ENCODE measurements at regions not wholly inside any gene's neighbourhood (a gene's known extent, or its start where the extent isn't known, plus 50 kb on each side); places are given as distances from the start of the nearest gene placed in this dataset.
A peak's percentile ranks its signal among the peaks of the same experiment; 100 is the strongest.
"Not testable (repeated sequence)": the region's sequence is repeated elsewhere in the genome, so short reads cannot be mapped to it uniquely, and the experiment has no call there.

GRCh38 chr10:64873088-64873487 is 1351.9 kb downstream of the REEP3 start:
- TF ChIP-seq CTCF (IDR thresholded peaks at IDR 0.05; ENCODE audit: low read depth, low read length): no peak
- H3K4me3 ChIP-seq (replicated peaks in 1 of 2; ENCODE audit: low read depth in 2 of 2, low read length in 2 of 2): no peak overlapping the region
- peak in 1 of 2 donors; percentile 13 for DNase-seq (ENCODE audit: low read depth in 2 of 2)

GRCh38 chr10:64873959-64874358 is 1352.8 kb downstream of the REEP3 start:
- TF ChIP-seq CTCF (IDR thresholded peaks at IDR 0.05; ENCODE audit: low read depth, low read length): no peak
- H3K4me3 ChIP-seq (replicated peaks in 1 of 2; ENCODE audit: low read depth in 2 of 2, low read length in 2 of 2): no peak overlapping the region
- peak; percentile 3 to 27 for DNase-seq (ENCODE audit: low read depth in 2 of 2)

GRCh38 chr10:64880546-64880945 is 1359.3 kb downstream of the REEP3 start:
- H3K4me3 ChIP-seq (replicated peaks in 1 of 2; ENCODE audit: low read depth in 2 of 2, low read length in 2 of 2): no peak overlapping the region
- TF ChIP-seq CTCF (IDR thresholded peaks at IDR 0.05; ENCODE audit: low read depth, low read length): no peak
- no peak for DNase-seq (ENCODE audit: low read depth in 2 of 2)

GRCh38 chr10:64881257-64881656 is 1360.1 kb downstream of the REEP3 start:
- DNase-seq (ENCODE audit: low read depth in 2 of 2): no peak
- no peak overlapping the region for H3K4me3 ChIP-seq (replicated peaks in 1 of 2; ENCODE audit: low read depth in 2 of 2, low read length in 2 of 2)
- no peak for TF ChIP-seq CTCF (IDR thresholded peaks at IDR 0.05; ENCODE audit: low read depth, low read length)

- no peak overlapping the region for H3K4me3 ChIP-seq (replicated peaks in 1 of 2; ENCODE audit: low read depth in 2 of 2, low read length in 2 of 2)
- no peak for TF ChIP-seq CTCF (IDR thresholded peaks at IDR 0.05; ENCODE audit: low read depth, low read length)
These were observed 1375.4 kb downstream of the REEP3 start for GRCh38 chr10:64896582-64896981.

GRCh38 chr10:64906311-64906710 is 1385.1 kb downstream of the REEP3 start:
- DNase-seq (ENCODE audit: low read depth in 2 of 2); H3K4me3 ChIP-seq (replicated peaks in 1 of 2; ENCODE audit: low read depth in 2 of 2, low read length in 2 of 2): not testable (repeated sequence)

More at GRCh38 chr10:64896582-64896981, 1375.4 kb downstream of the REEP3 start:
- DNase-seq (ENCODE audit: low read depth in 2 of 2): no peak

- not testable (repeated sequence) for H3K4me3 ChIP-seq (replicated peaks in 1 of 2; ENCODE audit: low read depth in 2 of 2, low read length in 2 of 2); DNase-seq (ENCODE audit: low read depth in 2 of 2)
These were observed 1403.1 kb downstream of the REEP3 start for GRCh38 chr10:64924306-64924705.

- no peak for DNase-seq (ENCODE audit: low read depth in 2 of 2)
- H3K4me3 ChIP-seq (replicated peaks in 1 of 2; ENCODE audit: low read depth in 2 of 2, low read length in 2 of 2): no peak overlapping the region
- no peak for TF ChIP-seq CTCF (IDR thresholded peaks at IDR 0.05; ENCODE audit: low read depth, low read length)
These were observed 1430.8 kb downstream of the REEP3 start for GRCh38 chr10:64952042-64952441.
